Right lobe of liver (tissue), 6 donors: ENCODE measurements at regions not wholly inside any gene's neighbourhood (a gene's known extent, or its start where the extent isn't known, plus 50 kb on each side); places are given as distances from the start of the nearest gene placed in this dataset.

Experiments used
- ATAC-seq, 4 donors: fragments of 200-7000 bp; cut with Tn5 transposase; one replicate each; pipeline ENCODE4 v1.9.1; 2020; ENCODE audit warnings: mild to moderate bottlenecking in 4 of 4, moderate library complexity in 4 of 4
- DNase-seq, 3 donors: peaks; one replicate each; pipeline ENCODE4 v3.0.0-alpha.2; 2020
- H3K27ac ChIP-seq, 3 donors: fragments of 200-600 bp; one replicate each; pipeline ENCODE4 v1.8.0; 2022
- H3K27me3 ChIP-seq, 2 donors: fragments of 200-600 bp; one replicate each; pipeline ENCODE4 v1.8.0; 2022
- H3K36me3 ChIP-seq, 4 donors: fragments of 200-600 bp; sonication (generic) in 1 of 4; one replicate each; pipeline versions ENCODE4 v1.5.1 to v1.8.0; 2017 to 2022; ENCODE audit warnings: control low read depth in 1 of 4
- H3K4me1 ChIP-seq, 4 donors: fragments of 200-600 bp; sonication (generic) in 1 of 4; one replicate each; pipeline versions ENCODE4 v1.5.1 to v1.8.0; 2017 to 2022; ENCODE audit warnings: control low read depth in 1 of 4
- H3K4me3 ChIP-seq, 3 donors: fragments of 200-600 bp; one replicate each; pipeline ENCODE4 v1.8.0; 2022
- H3K9me3 ChIP-seq, 4 donors: fragments of 200-600 bp; sonication (generic) in 1 of 4; one replicate each; pipeline versions ENCODE4 v1.5.1 to v1.8.0; 2017 to 2022; ENCODE audit warnings: control low read depth in 1 of 4
- CTCF ChIP-seq, 4 donors: fragments of 200-600 bp in 3 of 4; fragments of 450-650 bp in 1 of 4; IDR thresholded peaks; one replicate each; pipeline versions ENCODE4 v1.5.1 to v1.8.0; 2016 to 2022; ENCODE audit warnings: antibody characterized with exemption in 4 of 4, mild to moderate bottlenecking in 2 of 4
- POLR2A ChIP-seq: fragments of 450-650 bp; IDR thresholded peaks from one replicate; pipeline ENCODE4 v1.6.1; 2017; ENCODE audit warnings: antibody characterized with exemption, mild to moderate bottlenecking
- WGBS: methylation state at CpG from one replicate; pipeline ENCODE4 v1.1.6; 2018; ENCODE audit warnings: low coverage, low lambda C conversion rate; ENCODE audit not compliant: insufficient coverage; ENCODE audit errors: missing lambda C conversion rate; 5-methylcytosine and 5-hydroxymethylcytosine counted together
- intact Hi-C, 2 donors: fragments of 100-400 bp; cut with DNase I; formaldehyde crosslinking; loops; one replicate each; pipeline versions ENCODE4 v1.11.2 to v1.14.1; 2022
- donor health status: DM: no; HTN: yes; CAD: no.
- donor health status: DM: no; HTN: no; CAD: no.
- donor health status: DM: no; HTN: no; CAD: no.
- donor health status: DM: no; HTN: yes; CAD: no.
- donor health status: DM: no; HTN: yes; CAD: no.

- DNase-seq, result no peak
- no peak overlapping the region for H3K27ac ChIP-seq
- no peak overlapping the region for H3K4me3 ChIP-seq
- TF ChIP-seq POLR2A, result no peak
- TF ChIP-seq CTCF (IDR thresholded peaks at IDR 0.05), result no peak
- ATAC-seq, result no peak
- WGBS, result 49% methylated on average over 2 of the region's 2 CpGs
- H3K4me1 ChIP-seq, result no peaks in the 10 kb centered on the region
- H3K9me3 ChIP-seq, result no peaks in the 10 kb centered on the region
- no peaks in the 10 kb centered on the region for H3K36me3 ChIP-seq
- no peaks in the 10 kb centered on the region for H3K27me3 ChIP-seq
- intact Hi-C loops, result no loop called here
Observed at GRCh38 chrX:83169683-83170082, 338.4 kb upstream of the POU3F4 start.

- 0% methylated on average over 1 of the region's 6 CpGs for WGBS
- ATAC-seq, result no peak
- H3K27me3 ChIP-seq, result no peaks in the 10 kb centered on the region
Observed at GRCh38 chrX:83185010-83185409, 323.1 kb upstream of the POU3F4 start.

GRCh38 chrX:83185887-83186286 lies 322.2 kb upstream of the POU3F4 start:
- Histone ChIP-seq H3K27me3 (no peaks in the 10 kb centered on the region), H3K36me3 (no peaks in the 10 kb centered on the region), H3K27ac (no peak overlapping the region), H3K4me3 (no peak overlapping the region), H3K9me3 (no peaks in the 10 kb centered on the region), H3K4me1 (no peaks in the 10 kb centered on the region)
- ATAC-seq (peak in 1 of 4 donors; percentile 23), DNase-seq (no peak)
- intact Hi-C loops, result no loop called here
- no peak for TF ChIP-seq POLR2A
- no peak for TF ChIP-seq CTCF (IDR thresholded peaks at IDR 0.05)
- WGBS, result no CpG with 5 or more reads among the region's 5 CpGs

More at GRCh38 chrX:83185010-83185409, 323.1 kb upstream of the POU3F4 start:
- Histone ChIP-seq H3K27ac (no peak overlapping the region), H3K4me1 (no peaks in the 10 kb centered on the region), H3K9me3 (no peaks in the 10 kb centered on the region), H3K36me3 (no peaks in the 10 kb centered on the region), H3K4me3 (no peak overlapping the region)
- TF ChIP-seq CTCF (IDR thresholded peaks at IDR 0.05), result no peak
- no peak for TF ChIP-seq POLR2A
- DNase-seq, result no peak
- intact Hi-C loops, result no loop called here

- ATAC-seq (no peak), DNase-seq (no peak)
- no peaks in the 10 kb centered on the region for H3K27me3 ChIP-seq
- H3K27ac ChIP-seq, result no peak overlapping the region
- H3K4me3 ChIP-seq, result no peak overlapping the region
- TF ChIP-seq CTCF (IDR thresholded peaks at IDR 0.05) (no peak), POLR2A (no peak)
- intact Hi-C loops, result no loop called here
- no peaks in the 10 kb centered on the region for H3K9me3 ChIP-seq
- H3K36me3 ChIP-seq, result no peaks in the 10 kb centered on the region
- no peaks in the 10 kb centered on the region for H3K4me1 ChIP-seq
- WGBS, result 95% methylated on average over 4 of the region's 17 CpGs
Observed at GRCh38 chrX:83186632-83187031, 321.5 kb upstream of the POU3F4 start.
